NOMO-1 treated with dmso at 0.1 percent for 144 hours (cell line): ENCODE measurements at regions not wholly inside any gene's neighbourhood (a gene's known extent, or its start where the extent isn't known, plus 50 kb on each side); places are given as distances from the start of the nearest gene placed in this dataset.
"Not testable (repeated sequence)": the region's sequence is repeated elsewhere in the genome, so short reads cannot be mapped to it uniquely, and the experiment has no call there.

Source experiments
- DNase-seq: peaks from one replicate; lab custom pipeline; 2025; ENCODE audit not compliant: unreplicated experiment; lab: John Stamatoyannopoulos, UW

- DNase-seq, result no peak
Observed at GRCh38 chr5:25033658-25034057, 388.9 kb upstream of the CDH10 start.

- no peak for DNase-seq
Observed at GRCh38 chr5:25029004-25029403, 384.2 kb upstream of the CDH10 start.

GRCh38 chr5:25027526-25027925, 382.7 kb upstream of the CDH10 start:
- no peak for DNase-seq

GRCh38 chr5:25027061-25027460, 382.3 kb upstream of the CDH10 start:
- no peak for DNase-seq

- no peak for DNase-seq
Observed at GRCh38 chr5:25025831-25026230, 381.1 kb upstream of the CDH10 start.

- no peak for DNase-seq
Observed at GRCh38 chr5:25020454-25020853, 375.7 kb upstream of the CDH10 start.

GRCh38 chr5:25009063-25009462, 364.3 kb upstream of the CDH10 start:
- no peak for DNase-seq

GRCh38 chr5:25006734-25007133, 362.0 kb upstream of the CDH10 start:
- peak; percentile 91 for DNase-seq

- peak; percentile 34 for DNase-seq
Observed at GRCh38 chr5:25006237-25006636, 361.5 kb upstream of the CDH10 start.

GRCh38 chr5:25005431-25005830, 360.7 kb upstream of the CDH10 start:
- no peak for DNase-seq

GRCh38 chr5:25002371-25002770, 357.6 kb upstream of the CDH10 start:
- no peak for DNase-seq

GRCh38 chr5:24999732-25000131, 355.0 kb upstream of the CDH10 start:
- DNase-seq, result no peak

- no peak for DNase-seq
Observed at GRCh38 chr5:24998641-24999040, 353.9 kb upstream of the CDH10 start.

GRCh38 chr5:24986326-24986725, 341.5 kb upstream of the CDH10 start:
- no peak for DNase-seq

GRCh38 chr5:24978552-24978951, 333.8 kb upstream of the CDH10 start:
- DNase-seq, result not testable (repeated sequence)

GRCh38 chr5:24963611-24964010, 318.8 kb upstream of the CDH10 start:
- DNase-seq, result no peak

- DNase-seq, result no peak
Observed at GRCh38 chr5:24923400-24923799, 278.6 kb upstream of the CDH10 start.

- DNase-seq, result no peak
Observed at GRCh38 chr5:24918676-24919075, 273.9 kb upstream of the CDH10 start.

GRCh38 chr5:24916863-24917262, 272.1 kb upstream of the CDH10 start:
- DNase-seq, result no peak

GRCh38 chr5:24909210-24909609, 264.4 kb upstream of the CDH10 start:
- no peak for DNase-seq

- no peak for DNase-seq
Observed at GRCh38 chr5:24906689-24907088, 261.9 kb upstream of the CDH10 start.

GRCh38 chr5:24904981-24905517, 260.3 kb upstream of the CDH10 start:
- peak; percentile 98 for DNase-seq

GRCh38 chr5:24899180-24899579, 254.4 kb upstream of the CDH10 start:
- DNase-seq, result peak; percentile 81

GRCh38 chr5:24864244-24864643, 219.5 kb upstream of the CDH10 start:
- DNase-seq, result no peak
